ENCODE measurements at regions not wholly inside any gene's neighbourhood (a gene's known extent, or its start where the extent isn't known, plus 50 kb on each side); places are given as distances from the start of the nearest gene placed in this dataset.

- TF ChIP-seq, protein P1, sequence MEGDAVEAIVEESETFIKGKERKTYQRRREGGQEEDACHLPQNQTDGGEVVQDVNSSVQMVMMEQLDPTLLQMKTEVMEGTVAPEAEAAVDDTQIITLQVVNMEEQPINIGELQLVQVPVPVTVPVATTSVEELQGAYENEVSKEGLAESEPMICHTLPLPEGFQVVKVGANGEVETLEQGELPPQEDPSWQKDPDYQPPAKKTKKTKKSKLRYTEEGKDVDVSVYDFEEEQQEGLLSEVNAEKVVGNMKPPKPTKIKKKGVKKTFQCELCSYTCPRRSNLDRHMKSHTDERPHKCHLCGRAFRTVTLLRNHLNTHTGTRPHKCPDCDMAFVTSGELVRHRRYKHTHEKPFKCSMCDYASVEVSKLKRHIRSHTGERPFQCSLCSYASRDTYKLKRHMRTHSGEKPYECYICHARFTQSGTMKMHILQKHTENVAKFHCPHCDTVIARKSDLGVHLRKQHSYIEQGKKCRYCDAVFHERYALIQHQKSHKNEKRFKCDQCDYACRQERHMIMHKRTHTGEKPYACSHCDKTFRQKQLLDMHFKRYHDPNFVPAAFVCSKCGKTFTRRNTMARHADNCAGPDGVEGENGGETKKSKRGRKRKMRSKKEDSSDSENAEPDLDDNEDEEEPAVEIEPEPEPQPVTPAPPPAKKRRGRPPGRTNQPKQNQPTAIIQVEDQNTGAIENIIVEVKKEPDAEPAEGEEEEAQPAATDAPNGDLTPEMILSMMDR (IDR thresholded peaks at IDR 0.05), result no peak
- ChIA-PET POLR2A (no interaction called here), CTCF (no interaction called here)
- ATAC-seq (ENCODE audit: low read depth), result no peak
- no peaks in the 10 kb centered on the region for H3K36me3 Mint-ChIP-seq (ENCODE audit: low read depth)
- H3K27ac Mint-ChIP-seq, result no peak overlapping the region
- intact Hi-C loops (cut with micrococcal nuclease), result no loop called here
- H3K4me1 Mint-ChIP-seq, result peaks cover 2% of the 10 kb centered on the region
- no peaks in the 10 kb centered on the region for H3K9me3 Mint-ChIP-seq
- H3K27me3 Mint-ChIP-seq, result peaks cover 13% of the 10 kb centered on the region
- H3K4me3 Mint-ChIP-seq, result no peak overlapping the region
- no peak for DNase-seq
Measured at GRCh38 chr9:120323125-120323524, 256.8 kb downstream of the CDK5RAP2 start.

DNA sequence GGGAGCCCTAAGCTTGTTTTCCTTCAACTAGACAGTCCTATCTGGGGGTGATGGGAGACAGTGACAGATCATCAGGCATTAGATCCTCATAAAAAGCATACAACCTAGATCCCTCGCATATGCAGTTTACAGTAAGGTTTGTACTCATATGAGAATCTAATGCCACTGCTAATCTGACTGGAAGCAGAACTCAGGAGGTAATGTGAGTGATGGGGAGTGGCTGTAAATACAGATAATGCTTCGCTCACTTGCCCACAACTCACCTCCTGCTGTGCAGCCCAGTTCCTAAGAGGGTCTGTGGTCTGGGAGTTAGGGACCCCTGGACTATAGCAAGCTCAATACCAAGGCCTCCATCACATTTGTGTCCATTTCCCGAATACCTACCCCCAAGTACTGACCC, 260.5 kb downstream of the CDK5RAP2 start:
- no peak for ATAC-seq (ENCODE audit: low read depth)
- no peaks in the 10 kb centered on the region for H3K4me1 Mint-ChIP-seq
- peaks cover 13% of the 10 kb centered on the region for H3K27me3 Mint-ChIP-seq
- TF ChIP-seq, protein P1 (IDR thresholded peaks at IDR 0.05), result no peak
- POLR2A ChIA-PET, result no interaction called here
- DNase-seq, result no peak
- CTCF ChIA-PET, result no interaction called here
- no peak overlapping the region for H3K27ac Mint-ChIP-seq
- H3K9me3 Mint-ChIP-seq, result peaks cover 3% of the 10 kb centered on the region
- no peaks in the 10 kb centered on the region for H3K36me3 Mint-ChIP-seq (ENCODE audit: low read depth)
- no peak overlapping the region for H3K4me3 Mint-ChIP-seq
- intact Hi-C loops (cut with micrococcal nuclease), result no loop called here

DNA sequence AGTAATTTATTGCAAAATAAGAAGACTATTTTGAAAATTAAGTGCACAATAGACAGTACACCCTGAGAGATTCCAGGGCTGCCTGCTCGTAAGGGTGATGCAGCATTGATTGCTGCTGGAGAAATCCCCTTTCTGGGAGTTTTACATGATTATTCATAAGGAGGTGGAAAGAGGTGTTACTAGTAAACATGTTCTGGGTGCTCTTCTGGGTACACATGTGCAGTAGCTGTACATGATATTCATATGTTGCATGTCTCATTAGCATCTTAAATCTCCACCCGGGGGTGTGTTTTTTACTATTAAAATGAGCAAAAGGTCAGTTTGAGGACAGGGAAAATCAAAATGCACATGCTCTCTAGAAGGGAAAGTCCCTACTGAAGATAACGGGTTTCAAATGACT, 264.8 kb downstream of the CDK5RAP2 start:
- ChIA-PET POLR2A (no interaction called here), CTCF (no interaction called here)
- no peak for ATAC-seq (ENCODE audit: low read depth)
- no peaks in the 10 kb centered on the region for H3K36me3 Mint-ChIP-seq (ENCODE audit: low read depth)
- H3K4me3 Mint-ChIP-seq, result no peak overlapping the region
- TF ChIP-seq, protein P1 (IDR thresholded peaks at IDR 0.05), result no peak
- no peaks in the 10 kb centered on the region for H3K4me1 Mint-ChIP-seq
- H3K9me3 Mint-ChIP-seq, result peaks cover 3% of the 10 kb centered on the region
- H3K27me3 Mint-ChIP-seq, result peaks cover 13% of the 10 kb centered on the region
- H3K27ac Mint-ChIP-seq, result no peak overlapping the region
- DNase-seq, result no peak
- intact Hi-C loops (cut with micrococcal nuclease), result no loop called here

- TF ChIP-seq, protein P1 (IDR thresholded peaks at IDR 0.05), result no peak
- Mint-ChIP-seq H3K9me3 (peaks cover 3% of the 10 kb centered on the region), H3K36me3 (ENCODE audit: low read depth) (no peaks in the 10 kb centered on the region), H3K27me3 (peaks cover 13% of the 10 kb centered on the region), H3K4me1 (no peaks in the 10 kb centered on the region), H3K4me3 (no peak overlapping the region), H3K27ac (no peak overlapping the region)
- ChIA-PET CTCF (no interaction called here), POLR2A (no interaction called here)
- ATAC-seq (ENCODE audit: low read depth) (no peak), DNase-seq (no peak)
- intact Hi-C loops (cut with micrococcal nuclease), result no loop called here
Measured at GRCh38 chr9:120312031-120312430, 267.9 kb downstream of the CDK5RAP2 start.

GRCh38 chr9:120310035-120310434, 269.9 kb downstream of the CDK5RAP2 start:
- Mint-ChIP-seq H3K9me3 (peaks cover 3% of the 10 kb centered on the region), H3K27ac (no peak overlapping the region), H3K36me3 (ENCODE audit: low read depth) (no peaks in the 10 kb centered on the region), H3K4me3 (no peak overlapping the region), H3K4me1 (no peaks in the 10 kb centered on the region), H3K27me3 (peaks cover 13% of the 10 kb centered on the region)
- TF ChIP-seq, protein P1 (IDR thresholded peaks at IDR 0.05), result no peak
- ChIA-PET POLR2A (no interaction called here), CTCF (no interaction called here)
- no peak for DNase-seq
- no peak for ATAC-seq (ENCODE audit: low read depth)
- intact Hi-C loops (cut with micrococcal nuclease), result no loop called here

All from activated B cell treated with CpG ODN at 0.5 μM for 24 hours (primary cell).